GM19035 (cell line): ENCODE measurements at regions not wholly inside any gene's neighbourhood (a gene's known extent, or its start where the extent isn't known, plus 50 kb on each side); places are given as distances from the start of the nearest gene placed in this dataset.

Experiments
- ATAC-seq: cut with Tn5 transposase; IDR thresholded peaks from one replicate; pipeline ENCODE4 v1.9.1; 2021; ENCODE audit not compliant: unreplicated experiment

GRCh38 chr13:110773480-110773879 is 60.0 kb downstream of the ING1 start:
- no peak for ATAC-seq

GRCh38 chr13:110774051-110774450 is 60.6 kb downstream of the ING1 start:
- ATAC-seq: no peak

- no peak for ATAC-seq
These were observed 61.0 kb downstream of the ING1 start for GRCh38 chr13:110774490-110774889.

GRCh38 chr13:110775576-110775975 is 62.1 kb downstream of the ING1 start:
- no peak for ATAC-seq

GRCh38 chr13:110777251-110777820 is 63.8 kb downstream of the ING1 start:
- ATAC-seq: no peak

- no peak for ATAC-seq
These were observed 65.5 kb downstream of the ING1 start for GRCh38 chr13:110779022-110779421.

GRCh38 chr13:110780422-110780821 is 66.9 kb downstream of the ING1 start:
- no peak for ATAC-seq

GRCh38 chr13:110782185-110782584 is 68.7 kb downstream of the ING1 start:
- no peak for ATAC-seq

GRCh38 chr13:110784704-110785103 is 71.2 kb downstream of the ING1 start:
- ATAC-seq: no peak

GRCh38 chr13:110788778-110789177 is 75.3 kb downstream of the ING1 start:
- ATAC-seq: no peak

GRCh38 chr13:110789871-110790270 is 76.4 kb downstream of the ING1 start:
- ATAC-seq: no peak

- ATAC-seq: no peak
These were observed 76.9 kb downstream of the ING1 start for GRCh38 chr13:110790371-110790770.

GRCh38 chr13:110794209-110794608 is 80.7 kb downstream of the ING1 start:
- no peak for ATAC-seq

- no peak for ATAC-seq
These were observed 83.9 kb downstream of the ING1 start for GRCh38 chr13:110797230-110797877.

- ATAC-seq: no peak
These were observed 84.8 kb downstream of the ING1 start for GRCh38 chr13:110798081-110798994.

- ATAC-seq: no peak
These were observed 86.0 kb downstream of the ING1 start for GRCh38 chr13:110799246-110800236.

GRCh38 chr13:110801044-110801443 is 87.5 kb downstream of the ING1 start:
- ATAC-seq: no peak

GRCh38 chr13:110802260-110802659 is 88.8 kb downstream of the ING1 start:
- no peak for ATAC-seq

- ATAC-seq: no peak
These were observed 93.1 kb downstream of the ING1 start for GRCh38 chr13:110806636-110807035.

GRCh38 chr13:110807546-110807945 is 94.0 kb downstream of the ING1 start:
- ATAC-seq: no peak

- ATAC-seq: no peak
These were observed 94.6 kb downstream of the ING1 start for GRCh38 chr13:110808138-110808537.
